Endothelial cell of umbilical vein (primary cell): ENCODE measurements at regions not wholly inside any gene's neighbourhood (a gene's known extent, or its start where the extent isn't known, plus 50 kb on each side); places are given as distances from the start of the nearest gene placed in this dataset.

Experiments
- BruUV-seq: library from RNA; stranded (reverse); fragments of 400-500 nt; replicated peaks from 2 replicates; lab custom pipeline; 2021; lab: Mats Ljungman, UMichigan
- CTCF ChIA-PET: fragments of 300-600, 350-600 bp; sonication (Branson Sonifier 250); formaldehyde crosslinking; loops from one replicate; lab custom pipeline; 2021; ENCODE audit warnings: antibody characterized with exemption, inconsistent platforms; lab: Charles Lee
- POLR2A ChIA-PET: fragments of 300-600, 350-600 bp; sonication (Branson Sonifier 250); formaldehyde crosslinking; loops from one replicate; lab custom pipeline; 2021; ENCODE audit warnings: antibody characterized with exemption, inconsistent platforms; lab: Charles Lee
- DNase-seq: peaks from one replicate; pipeline ENCODE4 v3.0.0-alpha.2; 2011; ENCODE audit warnings: low read depth, low spot score
- FAIRE-seq: peaks from 2 replicates; lab custom pipeline; 2011; peaks lifted over from hg19 to GRCh38; lab: Jason Lieb, UNC
- H2AFZ ChIP-seq: 2 replicates; pipeline ENCODE4 v1.6.0; 2012; ENCODE audit warnings: low read depth, low read length, control low read depth, inconsistent platforms
- H3K27ac ChIP-seq: 2 replicates; pipeline ENCODE4 v1.5.1; 2011; ENCODE audit warnings: low read depth, mild to moderate bottlenecking, control low read depth, low read length, moderate library complexity; ENCODE audit not compliant: insufficient read depth
- H3K27me3 ChIP-seq, 2 experiments: 2 replicates each; pipeline versions ENCODE4 v1.6.0 to v1.6.1; 2011; ENCODE audit warnings: low read length in 2 of 2, mixed read lengths in 1 of 2; ENCODE audit not compliant: control insufficient read depth in 2 of 2, insufficient read depth in 2 of 2
- H3K36me3 ChIP-seq, 2 experiments: 2 replicates in 1 of 2; 3 replicates in 1 of 2; pipeline ENCODE4 v1.5.1; 2011; ENCODE audit warnings: low read length in 2 of 2, mild to moderate bottlenecking in 1 of 2, moderate library complexity in 1 of 2; ENCODE audit not compliant: control insufficient read depth in 2 of 2, insufficient read depth in 2 of 2; ENCODE audit errors: extremely low read depth in 1 of 2
- H3K4me1 ChIP-seq: 3 replicates; pipeline ENCODE4 v1.5.1; 2011; ENCODE audit warnings: mild to moderate bottlenecking, low read length; ENCODE audit not compliant: control insufficient read depth, insufficient read depth; ENCODE audit errors: extremely low read depth
- H3K4me2 ChIP-seq: 2 replicates; pipeline ENCODE4 v1.6.1; 2011; ENCODE audit warnings: low read length, control low read depth, mixed read lengths; ENCODE audit not compliant: insufficient read depth
- H3K4me3 ChIP-seq, 3 experiments: fragments of 200-600 bp in 1 of 3; sonication (generic), shearing (Covaris generic) in 1 of 3; replicated peaks in 1 of 3; 2 replicates each; pipeline ENCODE4 v1.5.1; 2011 to 2016; ENCODE audit warnings: control low read depth in 3 of 3, low read length in 3 of 3, mild to moderate bottlenecking in 2 of 3, inconsistent platforms in 1 of 3, low read depth in 1 of 3, moderate library complexity in 1 of 3; ENCODE audit not compliant: insufficient read depth in 1 of 3
- H3K79me2 ChIP-seq: 2 replicates; pipeline ENCODE4 v1.6.0; 2012; ENCODE audit warnings: low read length, inconsistent platforms; ENCODE audit not compliant: control insufficient read depth, insufficient read depth
- H3K9ac ChIP-seq: replicated peaks from 2 replicates; pipeline ENCODE3; 2011; ENCODE audit warnings: low read length, control low read depth; ENCODE audit not compliant: insufficient read depth; ENCODE audit errors: extremely low read depth
- H3K9me1 ChIP-seq: replicated peaks from 3 replicates; pipeline ENCODE4 v1.6.0; 2011; ENCODE audit warnings: mild to moderate bottlenecking, low read length; ENCODE audit not compliant: control insufficient read depth, insufficient read depth; ENCODE audit errors: extremely low read depth
- H3K9me3 ChIP-seq: replicated peaks from 2 replicates; pipeline ENCODE4 v1.5.1; 2012; ENCODE audit warnings: low read length, inconsistent platforms; ENCODE audit not compliant: control insufficient read depth, insufficient read depth
- H4K20me1 ChIP-seq: replicated peaks from 2 replicates; pipeline ENCODE3; 2011; ENCODE audit warnings: mild to moderate bottlenecking, low read length; ENCODE audit not compliant: control insufficient read depth, insufficient read depth; ENCODE audit errors: extremely low read depth
- CTCF ChIP-seq, 2 donors: IDR thresholded peaks; 1 replicate in 1 of 2; 2 replicates in 1 of 2; pipeline ENCODE4 v1.5.1; 2011; ENCODE audit warnings: low read length in 2 of 2, mild to moderate bottlenecking in 2 of 2, moderate library complexity in 2 of 2, control low read depth in 1 of 2, inconsistent platforms in 1 of 2, low read depth in 1 of 2; ENCODE audit not compliant: insufficient read depth in 1 of 2; ENCODE audit errors: extremely low read depth in 1 of 2
- EZH2 ChIP-seq: IDR thresholded peaks from 2 replicates; pipeline ENCODE4 v1.6.1; 2012; ENCODE audit warnings: borderline replicate concordance, low read depth, mild to moderate bottlenecking, moderate library complexity, low read length, inconsistent platforms; ENCODE audit not compliant: severe bottlenecking
- FOS ChIP-seq: IDR thresholded peaks from 2 replicates; pipeline ENCODE4 v1.6.1; 2011; ENCODE audit warnings: mild to moderate bottlenecking, low read length, moderate library complexity, borderline replicate concordance; ENCODE audit not compliant: insufficient read depth
- GATA2 ChIP-seq: IDR thresholded peaks from 2 replicates; pipeline ENCODE4 v1.7.0; 2011; ENCODE audit warnings: low read depth, mild to moderate bottlenecking, moderate library complexity, mixed read lengths, low read length; ENCODE audit not compliant: insufficient read length, insufficient read depth
- JUN ChIP-seq: IDR thresholded peaks from 2 replicates; pipeline ENCODE4 v1.6.1; 2011; ENCODE audit warnings: borderline replicate concordance, low read depth; ENCODE audit not compliant: insufficient read length, insufficient read depth
- MAX ChIP-seq: IDR thresholded peaks from 2 replicates; pipeline ENCODE4 v1.6.1; 2011; ENCODE audit not compliant: insufficient read depth, insufficient read length
- MYC ChIP-seq: IDR thresholded peaks from one replicate; pipeline ENCODE4 v1.6.1; 2011; ENCODE audit warnings: mild to moderate bottlenecking, low read depth, low read length
- POLR2A ChIP-seq: IDR thresholded peaks from 2 replicates; pipeline ENCODE4 v1.6.1; 2012; ENCODE audit warnings: low read depth, mild to moderate bottlenecking, control low read depth, low read length
- POLR2AphosphoS5 ChIP-seq: IDR thresholded peaks from 2 replicates; pipeline ENCODE4 v1.6.1; 2012; ENCODE audit warnings: low read depth, mild to moderate bottlenecking, control low read depth, low read length, moderate library complexity; ENCODE audit not compliant: insufficient read depth
- dilution Hi-C: fragments of 300-500 bp; cut with MboI; formaldehyde crosslinking; loops from one replicate; pipeline ENCODE4 v1.15.0; 2019; ENCODE audit warnings: low sequenced_read_pairs; ENCODE audit not compliant: extremely low pct_ligation_motif_present
- intact Hi-C: fragments of 100-400 bp; cut with micrococcal nuclease; formaldehyde crosslinking; loops from one replicate; pipeline ENCODE4 v1.10.0; 2022

GRCh38 chr10:130337696-130338635 is 201.8 kb downstream of the GLRX3 start:
- H3K4me2 ChIP-seq, result no peak overlapping the region
- no TSS peak for BruUV-seq
- H3K27me3 ChIP-seq, result no peaks in the 10 kb centered on the region
- H3K27ac ChIP-seq, result no peak overlapping the region
- no peaks in the 10 kb centered on the region for H3K4me1 ChIP-seq
- dilution Hi-C loops, result no loop called here
- FAIRE-seq (no peak), DNase-seq (no peak)
- peaks cover 2% of the 10 kb centered on the region for H3K9me3 ChIP-seq
- no peaks in the 10 kb centered on the region for H3K79me2 ChIP-seq
- ChIA-PET CTCF (no interaction called here), POLR2A (no interaction called here)
- H3K9me1 ChIP-seq, result no peaks in the 10 kb centered on the region
- H2AFZ ChIP-seq, result no peak overlapping the region
- TF ChIP-seq CTCF (IDR thresholded peaks at IDR 0.05; ENCODE audit: extremely low read depth in 1 of 2, insufficient read depth in 1 of 2, low read depth in 1 of 2, low read length in 2 of 2) (no peak), JUN (no peak), FOS (no peak), MAX (no peak), EZH2 (no peak), MYC (no peak), POLR2AphosphoS5 (no peak), POLR2A (no peak), GATA2 (no peak)
- intact Hi-C loops, result no loop called here
- H3K9ac ChIP-seq, result no peak overlapping the region
- H4K20me1 ChIP-seq, result no peaks in the 10 kb centered on the region
- H3K4me3 ChIP-seq, result no peak overlapping the region
- H3K36me3 ChIP-seq, result no peaks in the 10 kb centered on the region
